ENCODE measurements at regions not wholly inside any gene's neighbourhood (a gene's known extent, or its start where the extent isn't known, plus 50 kb on each side); places are given as distances from the start of the nearest gene placed in this dataset.

DNA sequence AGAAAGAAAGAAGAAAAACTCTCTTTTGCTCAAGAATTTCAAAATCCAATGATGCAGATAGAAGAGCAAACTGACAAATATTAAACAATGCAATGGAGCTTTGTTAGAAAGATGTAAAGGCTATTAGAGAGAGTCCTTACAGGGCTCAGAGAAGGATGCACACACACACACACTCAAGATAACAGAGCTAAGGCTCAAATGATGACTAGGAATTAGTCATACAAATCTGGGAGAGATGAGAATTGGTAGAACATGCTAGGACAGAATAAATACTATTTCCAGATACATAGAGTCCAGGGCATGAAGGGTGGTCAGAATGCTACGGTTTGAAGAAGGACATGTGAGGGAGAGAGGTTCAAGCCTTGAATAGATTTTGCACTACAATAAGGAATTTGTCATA, 650.1 kb upstream of the MDGA2 start:
- no peak for DNase-seq (ENCODE audit: low read depth, low spot score)
- ChIA-PET CTCF (no interaction called here), RAD21 (ENCODE audit: low non-redundant PET in 1 of 2, low total read pairs in 2 of 2, uncharacterized antibody in 2 of 2, unreplicated experiment in 2 of 2) (no interaction called here), POLR2A (no interaction called here)
- intact Hi-C loops (cut with micrococcal nuclease): no loop called here
- no peak overlapping the region for H3K9ac ChIP-seq (ENCODE audit: low read length)
- no peaks in the 10 kb centered on the region for H4K20me1 ChIP-seq (ENCODE audit: insufficient read depth)
- H3K4me2 ChIP-seq (ENCODE audit: low read length): no peak overlapping the region
- H3K79me2 ChIP-seq (ENCODE audit: insufficient read depth, low read length): no peaks in the 10 kb centered on the region
- H3K9me2 ChIP-seq (ENCODE audit: insufficient read depth): no peaks in the 10 kb centered on the region
- no peak for ATAC-seq
- no peaks in the 10 kb centered on the region for H3K36me3 ChIP-seq (ENCODE audit: control insufficient read depth in 1 of 2, insufficient read depth in 2 of 2, low read length in 2 of 2)
- TF ChIP-seq EZH2phosphoT487 (IDR thresholded peaks at IDR 0.05; ENCODE audit: borderline replicate concordance) (no peak), YY1 (IDR thresholded peaks at IDR 0.05; ENCODE audit: extremely low read depth, insufficient replicate concordance, low read depth, low read length) (no peak), SRF (IDR thresholded peaks at IDR 0.05; ENCODE audit: low read depth) (no peak), POLR2AphosphoS5 (IDR thresholded peaks at IDR 0.05; ENCODE audit: low read depth, low read length) (no peak)
- TF ChIP-seq, protein P1, sequence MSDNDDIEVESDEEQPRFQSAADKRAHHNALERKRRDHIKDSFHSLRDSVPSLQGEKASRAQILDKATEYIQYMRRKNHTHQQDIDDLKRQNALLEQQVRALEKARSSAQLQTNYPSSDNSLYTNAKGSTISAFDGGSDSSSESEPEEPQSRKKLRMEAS (IDR thresholded peaks at IDR 0.05): no peak
- no peak overlapping the region for H2AFZ ChIP-seq (ENCODE audit: low read depth, low read length, poor library complexity, severe bottlenecking)
- no peaks in the 10 kb centered on the region for H3K27me3 ChIP-seq (ENCODE audit: insufficient read depth, low read length)
- no peak overlapping the region for H3K27ac ChIP-seq (ENCODE audit: low read depth, low read length)
- H3K9me3 ChIP-seq (ENCODE audit: control insufficient read depth in 1 of 2, insufficient read depth in 1 of 2, low read depth in 1 of 2, low read length in 2 of 2): no peaks in the 10 kb centered on the region
- BruUV-seq (replicated peaks): no TSS peak
- no peaks in the 10 kb centered on the region for H3K4me1 ChIP-seq (ENCODE audit: control insufficient read depth in 1 of 2, insufficient read depth in 2 of 2, low read length in 2 of 2)
- no peak overlapping the region for H3K4me3 ChIP-seq (replicated peaks in 1 of 2; ENCODE audit: low read depth in 1 of 2, low read length in 2 of 2)

DNA sequence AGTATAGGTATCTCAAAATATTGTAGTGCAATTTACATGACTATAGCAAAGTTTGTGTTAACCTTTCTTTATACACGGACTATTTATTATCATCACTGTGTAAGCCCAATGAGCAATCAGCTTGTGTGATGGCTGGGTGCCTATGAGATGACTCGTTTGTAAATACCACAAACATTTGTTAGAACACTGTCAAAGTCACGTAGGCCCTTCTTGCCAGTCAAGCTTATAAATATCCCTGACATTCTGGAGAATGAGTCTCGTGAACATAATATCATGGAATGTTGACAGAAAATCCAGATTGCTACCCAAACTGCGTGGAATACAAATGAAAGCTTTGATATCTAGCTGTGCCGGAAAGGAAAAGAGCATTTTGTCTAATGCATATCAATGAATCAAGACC, 648.3 kb upstream of the MDGA2 start:
- Histone ChIP-seq H3K9me2 (ENCODE audit: insufficient read depth) (no peaks in the 10 kb centered on the region), H3K4me3 (replicated peaks in 1 of 2; ENCODE audit: low read depth in 1 of 2, low read length in 2 of 2) (no peak overlapping the region), H3K27ac (ENCODE audit: low read depth, low read length) (no peak overlapping the region), H4K20me1 (ENCODE audit: insufficient read depth) (no peaks in the 10 kb centered on the region), H2AFZ (ENCODE audit: low read depth, low read length, poor library complexity, severe bottlenecking) (no peak overlapping the region), H3K36me3 (ENCODE audit: control insufficient read depth in 1 of 2, insufficient read depth in 2 of 2, low read length in 2 of 2) (no peaks in the 10 kb centered on the region), H3K4me1 (ENCODE audit: control insufficient read depth in 1 of 2, insufficient read depth in 2 of 2, low read length in 2 of 2) (no peaks in the 10 kb centered on the region), H3K79me2 (ENCODE audit: insufficient read depth, low read length) (no peaks in the 10 kb centered on the region), H3K27me3 (ENCODE audit: insufficient read depth, low read length) (no peaks in the 10 kb centered on the region), H3K4me2 (ENCODE audit: low read length) (no peak overlapping the region), H3K9me3 (ENCODE audit: control insufficient read depth in 1 of 2, insufficient read depth in 1 of 2, low read depth in 1 of 2, low read length in 2 of 2) (no peaks in the 10 kb centered on the region), H3K9ac (ENCODE audit: low read length) (no peak overlapping the region)
- CTCF ChIA-PET: no interaction called here
- DNase-seq (ENCODE audit: low read depth, low spot score) (no peak), ATAC-seq (no peak)
- TF ChIP-seq CEBPB (IDR thresholded peaks at IDR 0.05; ENCODE audit: low read depth): no peak
- no peak for TF ChIP-seq TCF7L2 (IDR thresholded peaks at IDR 0.05; ENCODE audit: borderline replicate concordance, extremely low read depth, insufficient read depth, insufficient read length)
- TF ChIP-seq, protein P1 (IDR thresholded peaks at IDR 0.05): no peak
- TF ChIP-seq POLR2A (IDR thresholded peaks at IDR 0.05; ENCODE audit: borderline replicate concordance, extremely low read depth, insufficient read depth, insufficient read length): no peak
- TF ChIP-seq ZFX (IDR thresholded peaks at IDR 0.05): no peak
- TF ChIP-seq SP1 (IDR thresholded peaks at IDR 0.05; ENCODE audit: low read depth): no peak
- TF ChIP-seq JUND (IDR thresholded peaks at IDR 0.05): no peak
- TF ChIP-seq SIN3A (IDR thresholded peaks at IDR 0.05; ENCODE audit: low read depth): no peak
- no peak for TF ChIP-seq RAD21 (IDR thresholded peaks at IDR 0.05; ENCODE audit: low read depth)
- TF ChIP-seq, protein P2, sequence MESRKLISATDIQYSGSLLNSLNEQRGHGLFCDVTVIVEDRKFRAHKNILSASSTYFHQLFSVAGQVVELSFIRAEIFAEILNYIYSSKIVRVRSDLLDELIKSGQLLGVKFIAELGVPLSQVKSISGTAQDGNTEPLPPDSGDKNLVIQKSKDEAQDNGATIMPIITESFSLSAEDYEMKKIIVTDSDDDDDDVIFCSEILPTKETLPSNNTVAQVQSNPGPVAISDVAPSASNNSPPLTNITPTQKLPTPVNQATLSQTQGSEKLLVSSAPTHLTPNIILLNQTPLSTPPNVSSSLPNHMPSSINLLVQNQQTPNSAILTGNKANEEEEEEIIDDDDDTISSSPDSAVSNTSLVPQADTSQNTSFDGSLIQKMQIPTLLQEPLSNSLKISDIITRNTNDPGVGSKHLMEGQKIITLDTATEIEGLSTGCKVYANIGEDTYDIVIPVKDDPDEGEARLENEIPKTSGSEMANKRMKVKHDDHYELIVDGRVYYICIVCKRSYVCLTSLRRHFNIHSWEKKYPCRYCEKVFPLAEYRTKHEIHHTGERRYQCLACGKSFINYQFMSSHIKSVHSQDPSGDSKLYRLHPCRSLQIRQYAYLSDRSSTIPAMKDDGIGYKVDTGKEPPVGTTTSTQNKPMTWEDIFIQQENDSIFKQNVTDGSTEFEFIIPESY (IDR thresholded peaks at IDR 0.05; ENCODE audit: extremely low read depth, insufficient replicate concordance, low read length): no peak
- intact Hi-C loops (cut with micrococcal nuclease): no loop called here
- RAD21 ChIA-PET (ENCODE audit: low non-redundant PET in 1 of 2, low total read pairs in 2 of 2, uncharacterized antibody in 2 of 2, unreplicated experiment in 2 of 2): no interaction called here
- no TSS peak for BruUV-seq (replicated peaks)
- POLR2A ChIA-PET: no interaction called here
